NCI-H748 (cell line): ENCODE measurements at regions not wholly inside any gene's neighbourhood (a gene's known extent, or its start where the extent isn't known, plus 50 kb on each side); places are given as distances from the start of the nearest gene placed in this dataset.

Experiments used
- DNase-seq: peaks from one replicate; lab custom pipeline; 2025; ENCODE audit not compliant: unreplicated experiment; lab: John Stamatoyannopoulos, UW

GRCh38 chr5:174189654-174190541 is 144.4 kb downstream of the NSG2 start:
- DNase-seq: peak; percentile 79

GRCh38 chr5:174191076-174191475 is 145.6 kb downstream of the NSG2 start:
- DNase-seq: no peak

GRCh38 chr5:174191850-174192655 is 146.5 kb downstream of the NSG2 start:
- peak; percentile 81 for DNase-seq

- DNase-seq: no peak
Measured at GRCh38 chr5:174192901-174193300, 147.4 kb downstream of the NSG2 start.

GRCh38 chr5:174195517-174195916 is 150.0 kb downstream of the NSG2 start:
- DNase-seq: peak; percentile 39

- DNase-seq: no peak
Measured at GRCh38 chr5:174197929-174198328, 152.4 kb downstream of the NSG2 start.

GRCh38 chr5:174198541-174198940 is 153.0 kb downstream of the NSG2 start:
- DNase-seq: no peak

GRCh38 chr5:174202996-174203395 is 157.5 kb downstream of the NSG2 start:
- DNase-seq: no peak

GRCh38 chr5:174204535-174205313 is 159.2 kb downstream of the NSG2 start:
- peak; percentile 90 for DNase-seq

GRCh38 chr5:174205939-174206338 is 160.4 kb downstream of the NSG2 start:
- no peak for DNase-seq

GRCh38 chr5:174210596-174211276 is 165.2 kb downstream of the NSG2 start:
- DNase-seq: no peak

- no peak for DNase-seq
Measured at GRCh38 chr5:174211277-174211626, 165.7 kb downstream of the NSG2 start.

- DNase-seq: no peak
Measured at GRCh38 chr5:174217527-174217926, 172.0 kb downstream of the NSG2 start.

- DNase-seq: no peak
Measured at GRCh38 chr5:174218162-174218561, 172.7 kb downstream of the NSG2 start.

GRCh38 chr5:174220417-174220816 is 174.9 kb downstream of the NSG2 start:
- DNase-seq: no peak

- no peak for DNase-seq
Measured at GRCh38 chr5:174221436-174221835, 175.9 kb downstream of the NSG2 start.

- no peak for DNase-seq
Measured at GRCh38 chr5:174221946-174222345, 176.4 kb downstream of the NSG2 start.

GRCh38 chr5:174222891-174223290 is 177.4 kb downstream of the NSG2 start:
- peak; percentile 99 for DNase-seq

- DNase-seq: no peak
Measured at GRCh38 chr5:174223355-174223754, 177.8 kb downstream of the NSG2 start.

- no peak for DNase-seq
Measured at GRCh38 chr5:174229068-174229467, 183.6 kb downstream of the NSG2 start.
